ENCODE measurements at regions not wholly inside any gene's neighbourhood (a gene's known extent, or its start where the extent isn't known, plus 50 kb on each side); places are given as distances from the start of the nearest gene placed in this dataset.

DNA sequence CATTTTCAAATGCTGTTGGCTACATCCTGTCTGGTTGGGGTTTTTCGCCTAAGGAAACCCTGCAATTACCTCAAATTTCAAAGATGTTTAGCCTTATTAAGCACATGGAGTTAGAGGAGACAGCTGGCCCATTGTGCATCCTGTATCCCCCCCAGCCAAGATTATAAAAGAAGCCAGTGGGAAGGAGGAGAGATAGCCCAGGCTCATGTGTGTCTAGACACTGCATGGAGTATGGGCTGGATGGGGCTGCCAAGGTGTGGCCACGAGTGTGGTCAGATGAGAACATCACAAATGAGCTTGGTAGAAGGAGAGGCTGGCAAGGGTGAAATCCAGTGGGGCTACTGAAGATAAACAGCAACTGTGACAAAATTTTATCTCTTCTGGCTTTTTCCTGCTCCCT, 270.0 kb upstream of the TBC1D5 start:
- Mint-ChIP-seq H3K36me3 (ENCODE audit: low read depth) (no peaks in the 10 kb centered on the region), H3K27ac (no peak overlapping the region), H3K4me3 (no peak overlapping the region), H3K9me3 (no peaks in the 10 kb centered on the region), H3K27me3 (peaks cover 4% of the 10 kb centered on the region), H3K4me1 (ENCODE audit: low read depth) (no peaks in the 10 kb centered on the region)
- H3K4me3 ChIP-seq (ENCODE audit: low read length), result no peak overlapping the region
- H3K9me3 ChIP-seq (ENCODE audit: control insufficient read depth in 1 of 2, insufficient read depth in 1 of 2, low read length in 2 of 2), result peaks cover 0 to 3% of the 10 kb centered on the region in 2 experiments
- H3K27ac ChIP-seq (ENCODE audit: low read depth in 1 of 2, low read length in 2 of 2), result no peak overlapping the region
- TF ChIP-seq, protein P1, sequence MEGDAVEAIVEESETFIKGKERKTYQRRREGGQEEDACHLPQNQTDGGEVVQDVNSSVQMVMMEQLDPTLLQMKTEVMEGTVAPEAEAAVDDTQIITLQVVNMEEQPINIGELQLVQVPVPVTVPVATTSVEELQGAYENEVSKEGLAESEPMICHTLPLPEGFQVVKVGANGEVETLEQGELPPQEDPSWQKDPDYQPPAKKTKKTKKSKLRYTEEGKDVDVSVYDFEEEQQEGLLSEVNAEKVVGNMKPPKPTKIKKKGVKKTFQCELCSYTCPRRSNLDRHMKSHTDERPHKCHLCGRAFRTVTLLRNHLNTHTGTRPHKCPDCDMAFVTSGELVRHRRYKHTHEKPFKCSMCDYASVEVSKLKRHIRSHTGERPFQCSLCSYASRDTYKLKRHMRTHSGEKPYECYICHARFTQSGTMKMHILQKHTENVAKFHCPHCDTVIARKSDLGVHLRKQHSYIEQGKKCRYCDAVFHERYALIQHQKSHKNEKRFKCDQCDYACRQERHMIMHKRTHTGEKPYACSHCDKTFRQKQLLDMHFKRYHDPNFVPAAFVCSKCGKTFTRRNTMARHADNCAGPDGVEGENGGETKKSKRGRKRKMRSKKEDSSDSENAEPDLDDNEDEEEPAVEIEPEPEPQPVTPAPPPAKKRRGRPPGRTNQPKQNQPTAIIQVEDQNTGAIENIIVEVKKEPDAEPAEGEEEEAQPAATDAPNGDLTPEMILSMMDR (IDR thresholded peaks at IDR 0.05), result no peak
- DNase-seq, result no peak
- no peaks in the 10 kb centered on the region for H3K36me3 ChIP-seq (ENCODE audit: insufficient read depth, low read length)
- CTCF ChIA-PET, result no interaction called here
- intact Hi-C loops (cut with DNase I, micrococcal nuclease), result no loop called here
- POLR2A ChIA-PET, result no interaction called here
- peaks cover 0 to 2% of the 10 kb centered on the region in 2 experiments for H3K27me3 ChIP-seq (ENCODE audit: control insufficient read depth in 1 of 2, insufficient read depth in 2 of 2, low read length in 2 of 2)
- H3K4me1 ChIP-seq (ENCODE audit: insufficient read depth, low read length), result no peaks in the 10 kb centered on the region
- ATAC-seq (ENCODE audit: poor library complexity), result no peak

DNA sequence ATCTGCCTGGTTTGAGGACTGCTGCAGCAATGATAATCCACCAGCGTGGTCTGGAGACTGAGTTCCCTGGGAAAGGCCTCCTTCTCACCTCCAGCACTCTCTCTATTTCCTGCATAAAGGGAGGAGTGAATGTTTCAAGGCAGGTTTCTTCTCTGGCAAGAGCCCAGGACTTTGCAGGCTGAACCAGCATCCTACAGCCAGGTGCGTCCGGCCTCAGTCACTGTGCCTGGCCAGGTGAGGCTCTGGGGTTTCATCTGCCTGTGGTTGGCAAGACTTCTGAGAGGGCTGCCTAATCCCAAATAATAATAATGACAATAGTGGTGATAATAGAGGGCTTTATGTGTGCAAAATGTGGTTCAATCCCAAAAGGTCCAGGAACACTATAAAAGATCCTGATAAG, 269.0 kb upstream of the TBC1D5 start:
- POLR2A ChIA-PET, result no interaction called here
- intact Hi-C loops (cut with DNase I, micrococcal nuclease), result no loop called here
- no peaks in the 10 kb centered on the region for H3K4me1 ChIP-seq (ENCODE audit: insufficient read depth, low read length)

DNA sequence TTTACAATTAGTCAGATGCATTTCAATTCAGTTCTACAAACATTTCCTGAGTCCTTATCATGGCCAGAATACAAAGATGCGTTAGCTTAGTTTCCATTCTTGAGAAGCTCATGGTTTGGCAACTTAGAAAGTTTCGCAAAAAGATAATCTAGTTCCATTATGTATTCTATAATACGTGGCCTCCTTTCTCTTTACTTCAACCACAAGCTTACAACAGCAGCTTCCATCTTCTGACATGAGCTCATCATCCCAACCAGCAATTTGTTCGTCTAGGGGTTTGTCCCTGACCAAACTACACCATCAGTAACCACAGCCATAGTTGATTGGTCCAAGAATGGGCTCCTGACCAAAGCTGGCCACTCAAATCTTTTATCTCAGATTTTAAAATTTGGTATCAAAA, 267.6 kb upstream of the TBC1D5 start:
- H3K27me3 Mint-ChIP-seq, result peaks cover 7% of the 10 kb centered on the region
- no peaks in the 10 kb centered on the region for H3K36me3 ChIP-seq (ENCODE audit: insufficient read depth, low read length)
- H3K4me3 Mint-ChIP-seq, result no peak overlapping the region
- no peak overlapping the region for H3K4me3 ChIP-seq (ENCODE audit: low read length)
- ChIA-PET POLR2A (interaction anchor here (0.7 kb wide), 1 partner anchor 48 kb away, joined by 4 read pairs; no protein-coding TSS in a partner anchor), CTCF (no interaction called here)
- H3K9me3 ChIP-seq (ENCODE audit: control insufficient read depth in 1 of 2, insufficient read depth in 1 of 2, low read length in 2 of 2), result peaks cover 0 to 3% of the 10 kb centered on the region in 2 experiments
- no peak overlapping the region for H3K27ac Mint-ChIP-seq
- intact Hi-C loops (cut with DNase I, micrococcal nuclease), result no loop called here
- no peaks in the 10 kb centered on the region for H3K4me1 Mint-ChIP-seq (ENCODE audit: low read depth)
- TF ChIP-seq, protein P1 (IDR thresholded peaks at IDR 0.05), result no peak
- H3K36me3 Mint-ChIP-seq (ENCODE audit: low read depth), result no peaks in the 10 kb centered on the region
- no peak for ATAC-seq (ENCODE audit: poor library complexity)
- DNase-seq, result no peak
- no peak overlapping the region for H3K27ac ChIP-seq (ENCODE audit: low read depth in 1 of 2, low read length in 2 of 2)
- no peaks in the 10 kb centered on the region for H3K27me3 ChIP-seq (ENCODE audit: control insufficient read depth in 1 of 2, insufficient read depth in 2 of 2, low read length in 2 of 2)
- no peaks in the 10 kb centered on the region for H3K4me1 ChIP-seq (ENCODE audit: insufficient read depth, low read length)
- H3K9me3 Mint-ChIP-seq, result no peaks in the 10 kb centered on the region

More for the DNA sequence above, 269.0 kb upstream of the TBC1D5 start:
- CTCF ChIA-PET, result no interaction called here
- Mint-ChIP-seq H3K27ac (no peak overlapping the region), H3K36me3 (ENCODE audit: low read depth) (no peaks in the 10 kb centered on the region), H3K9me3 (no peaks in the 10 kb centered on the region), H3K4me1 (ENCODE audit: low read depth) (no peaks in the 10 kb centered on the region), H3K27me3 (peaks cover 2% of the 10 kb centered on the region), H3K4me3 (no peak overlapping the region)
- peaks cover 0 to 2% of the 10 kb centered on the region in 2 experiments for H3K27me3 ChIP-seq (ENCODE audit: control insufficient read depth in 1 of 2, insufficient read depth in 2 of 2, low read length in 2 of 2)
- TF ChIP-seq, protein P1 (IDR thresholded peaks at IDR 0.05), result no peak
- DNase-seq (no peak), ATAC-seq (ENCODE audit: poor library complexity) (no peak)
- H3K9me3 ChIP-seq (ENCODE audit: control insufficient read depth in 1 of 2, insufficient read depth in 1 of 2, low read length in 2 of 2), result peaks cover 0 to 3% of the 10 kb centered on the region in 2 experiments
- no peaks in the 10 kb centered on the region for H3K36me3 ChIP-seq (ENCODE audit: insufficient read depth, low read length)
- no peak overlapping the region for H3K4me3 ChIP-seq (ENCODE audit: low read length)
- no peak overlapping the region for H3K27ac ChIP-seq (ENCODE audit: low read depth in 1 of 2, low read length in 2 of 2)
